Coronary artery (tissue), 2 donors: ENCODE measurements at regions not wholly inside any gene's neighbourhood (a gene's known extent, or its start where the extent isn't known, plus 50 kb on each side); places are given as distances from the start of the nearest gene placed in this dataset.
"Not testable (repeated sequence)": the region's sequence is repeated elsewhere in the genome, so short reads cannot be mapped to it uniquely, and the experiment has no call there.

ENCODE experiments used
- DNase-seq: peaks from one replicate; pipeline ENCODE4 v3.0.0-alpha.2; 2017; ENCODE audit warnings: low spot score
- H3K27ac ChIP-seq, 2 donors: fragments of 200-600 bp; sonication (generic); one replicate each; pipeline ENCODE4 v1.5.1; 2016 to 2019
- H3K4me3 ChIP-seq: fragments of 200-600 bp; sonication (generic); 2 replicates; pipeline ENCODE4 v1.5.1; 2016; ENCODE audit warnings: mild to moderate bottlenecking, moderate library complexity
- CTCF ChIP-seq: fragments of 200-600 bp; sonication (generic); IDR thresholded peaks from one replicate; pipeline ENCODE4 v1.5.1; 2019; ENCODE audit warnings: antibody characterized with exemption

GRCh38 chr2:181789827-181790448 is 101.6 kb upstream of the ITPRID2 start:
- no peak overlapping the region for H3K27ac ChIP-seq
- H3K4me3 ChIP-seq = no peak overlapping the region
- no peak for DNase-seq
- TF ChIP-seq CTCF = no peak

GRCh38 chr2:181790716-181791649 is 100.5 kb upstream of the ITPRID2 start:
- Histone ChIP-seq H3K27ac (no peak overlapping the region), H3K4me3 (no peak overlapping the region)
- TF ChIP-seq CTCF = no peak
- DNase-seq = no peak

GRCh38 chr2:181792906-181793305 is 98.6 kb upstream of the ITPRID2 start:
- no peak for TF ChIP-seq CTCF
- Histone ChIP-seq H3K27ac (no peak overlapping the region), H3K4me3 (no peak overlapping the region)
- DNase-seq = no peak

- no peak overlapping the region for H3K4me3 ChIP-seq
- no peak for TF ChIP-seq CTCF
- no peak for DNase-seq
- no peak overlapping the region for H3K27ac ChIP-seq
Measured at GRCh38 chr2:181798022-181798421, 93.5 kb upstream of the ITPRID2 start.

GRCh38 chr2:181802300-181802699 is 89.2 kb upstream of the ITPRID2 start:
- H3K27ac ChIP-seq, H3K4me3 ChIP-seq, DNase-seq: not testable (repeated sequence)

- H3K4me3 ChIP-seq, DNase-seq: not testable (repeated sequence)
- peak overlapping the region in 1 of 2 donors; percentile 1 for H3K27ac ChIP-seq
Measured at GRCh38 chr2:181803903-181804799, 87.4 kb upstream of the ITPRID2 start.

- DNase-seq = no peak
- peak overlapping the region; percentile 40 to 47 for H3K27ac ChIP-seq
- no peak overlapping the region for H3K4me3 ChIP-seq
- no peak for TF ChIP-seq CTCF
Measured at GRCh38 chr2:181805228-181806038, 86.1 kb upstream of the ITPRID2 start.
